Mucosa of descending colon (tissue), 3 donors: ENCODE measurements at regions not wholly inside any gene's neighbourhood (a gene's known extent, or its start where the extent isn't known, plus 50 kb on each side); places are given as distances from the start of the nearest gene placed in this dataset.

Source experiments
- ATAC-seq: fragments of 200-7000 bp; cut with Tn5 transposase; one replicate; pipeline ENCODE4 v1.9.1; 2020; ENCODE audit warnings: mild to moderate bottlenecking, moderate library complexity
- DNase-seq, 3 donors: peaks; one replicate each; pipeline ENCODE4 v3.0.0-alpha.2; 2020
- H3K36me3 ChIP-seq: fragments of 200-600 bp; one replicate; pipeline ENCODE4 v1.8.0; 2021; ENCODE audit warnings: low read depth, mild to moderate bottlenecking
- H3K4me1 ChIP-seq: fragments of 200-600 bp; one replicate; pipeline ENCODE4 v1.8.0; 2021; ENCODE audit warnings: low read depth, mild to moderate bottlenecking
- H3K4me3 ChIP-seq: fragments of 200-600 bp; one replicate; pipeline ENCODE4 v1.8.0; 2021; ENCODE audit warnings: mild to moderate bottlenecking
- H3K9me3 ChIP-seq: fragments of 200-600 bp; one replicate; pipeline ENCODE4 v1.8.0; 2021; ENCODE audit warnings: mild to moderate bottlenecking
- intact Hi-C, 2 donors: fragments of 100-400 bp; cut with DNase I in 1 of 2; cut with micrococcal nuclease in 1 of 2; formaldehyde crosslinking; loops; one replicate each; pipeline versions ENCODE4 v1.11.0 to v1.11.1; 2022; cut with DNase I, micrococcal nuclease
- TF ChIP-seq, protein P1 (sequence below): fragments of 200-600 bp; IDR thresholded peaks from one replicate; pipeline ENCODE4 v1.8.0; 2022; ENCODE audit warnings: antibody characterized with exemption, mild to moderate bottlenecking
- donor health status: DM: no; HTN: no; CAD: no; lungs with moderate emphysema.
- donor health status: DM: no; HTN: no; CAD: no.
- donor health status: DM: no; HTN: yes; CAD: no.

DNA sequence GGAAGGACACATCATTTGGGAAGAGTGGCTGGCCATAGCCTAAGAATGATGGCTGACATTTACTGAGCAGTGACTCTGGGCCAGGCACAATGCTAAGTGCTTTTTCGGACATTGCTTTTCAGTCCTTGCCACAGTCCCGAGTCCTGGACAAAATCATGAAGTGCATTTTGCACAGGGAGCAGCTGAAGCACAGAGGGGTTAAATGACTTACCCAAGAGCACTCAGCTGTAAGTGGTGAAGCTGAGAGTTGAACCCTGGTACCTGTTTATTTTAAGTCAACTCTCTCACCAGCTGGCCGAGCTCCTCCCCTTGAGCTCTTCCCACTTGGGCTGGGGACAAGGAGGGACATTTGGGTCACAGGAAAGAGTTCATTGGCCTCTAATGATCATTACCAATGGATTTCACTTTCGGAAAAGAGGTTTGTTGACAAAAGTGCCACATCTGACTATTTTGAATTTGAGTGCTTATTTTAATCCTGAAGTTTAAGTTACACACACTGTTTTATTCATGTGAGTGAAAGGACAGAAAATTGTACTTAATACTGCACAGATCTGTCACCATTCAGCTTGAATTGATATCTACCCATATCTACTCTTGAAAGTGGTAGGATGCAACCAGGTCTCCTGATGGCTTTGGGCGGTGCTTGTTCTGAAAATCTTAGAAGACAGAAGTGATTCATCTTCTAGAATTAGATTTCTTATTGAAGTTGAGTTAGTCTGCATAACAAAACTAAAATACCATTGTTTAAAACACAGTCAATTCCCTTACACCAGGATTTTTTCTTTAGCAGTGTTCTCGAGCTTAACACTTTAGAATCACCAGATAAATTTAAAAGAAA is 368.7 kb upstream of the PROK2 start:
- H3K4me3 ChIP-seq: no peak overlapping the region
- no peaks in the 10 kb centered on the region for H3K36me3 ChIP-seq
- TF ChIP-seq, protein P1, sequence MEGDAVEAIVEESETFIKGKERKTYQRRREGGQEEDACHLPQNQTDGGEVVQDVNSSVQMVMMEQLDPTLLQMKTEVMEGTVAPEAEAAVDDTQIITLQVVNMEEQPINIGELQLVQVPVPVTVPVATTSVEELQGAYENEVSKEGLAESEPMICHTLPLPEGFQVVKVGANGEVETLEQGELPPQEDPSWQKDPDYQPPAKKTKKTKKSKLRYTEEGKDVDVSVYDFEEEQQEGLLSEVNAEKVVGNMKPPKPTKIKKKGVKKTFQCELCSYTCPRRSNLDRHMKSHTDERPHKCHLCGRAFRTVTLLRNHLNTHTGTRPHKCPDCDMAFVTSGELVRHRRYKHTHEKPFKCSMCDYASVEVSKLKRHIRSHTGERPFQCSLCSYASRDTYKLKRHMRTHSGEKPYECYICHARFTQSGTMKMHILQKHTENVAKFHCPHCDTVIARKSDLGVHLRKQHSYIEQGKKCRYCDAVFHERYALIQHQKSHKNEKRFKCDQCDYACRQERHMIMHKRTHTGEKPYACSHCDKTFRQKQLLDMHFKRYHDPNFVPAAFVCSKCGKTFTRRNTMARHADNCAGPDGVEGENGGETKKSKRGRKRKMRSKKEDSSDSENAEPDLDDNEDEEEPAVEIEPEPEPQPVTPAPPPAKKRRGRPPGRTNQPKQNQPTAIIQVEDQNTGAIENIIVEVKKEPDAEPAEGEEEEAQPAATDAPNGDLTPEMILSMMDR: no peak
- H3K9me3 ChIP-seq: no peaks in the 10 kb centered on the region
- H3K4me1 ChIP-seq: peaks cover 36% of the 10 kb centered on the region
- DNase-seq (no peak), ATAC-seq (no peak)
- intact Hi-C loops: no loop called here

DNA sequence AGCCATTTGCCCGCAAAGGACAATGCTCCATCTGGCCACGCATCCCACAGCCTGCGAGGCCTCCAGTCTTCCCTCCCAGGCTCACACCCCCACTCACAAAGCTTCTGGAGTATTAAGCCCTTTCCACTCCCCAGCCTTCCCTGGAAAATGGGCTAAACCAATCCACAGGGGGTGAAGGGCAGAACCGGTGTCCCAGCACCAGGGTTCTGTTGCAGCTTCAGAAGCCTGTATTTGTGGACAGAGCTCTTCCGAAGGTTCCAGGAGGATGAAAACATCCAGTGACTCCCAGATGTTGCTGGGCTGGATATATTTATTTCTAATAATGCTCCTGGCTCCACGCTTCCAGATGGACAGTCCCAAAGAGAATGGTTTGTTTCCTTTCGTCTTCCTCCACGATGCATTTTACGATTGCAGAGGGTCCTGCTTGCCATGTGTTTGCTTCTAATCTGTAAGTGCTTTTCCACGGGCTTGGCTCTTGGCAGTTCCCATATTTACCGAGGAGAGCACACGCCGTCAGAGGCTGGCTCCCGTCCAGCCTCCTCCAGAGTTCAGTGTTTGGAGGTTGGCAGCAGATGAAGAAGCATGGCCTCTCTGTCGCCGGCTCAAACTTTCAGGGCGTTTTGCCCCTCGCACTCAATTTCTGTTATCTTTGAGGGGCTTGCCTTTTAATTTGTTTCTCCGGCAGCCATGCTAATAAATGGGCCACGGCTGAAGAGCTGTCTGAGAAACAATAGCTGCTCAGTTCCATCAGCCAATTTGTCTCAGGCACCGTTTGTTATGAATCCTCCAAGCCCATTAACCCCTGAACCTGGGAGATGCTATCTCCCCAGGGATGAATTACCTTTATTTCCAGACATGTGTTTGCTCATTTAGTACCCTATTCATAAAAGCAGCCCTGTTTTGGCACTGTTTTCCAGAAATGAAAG is 367.9 kb upstream of the PROK2 start:
- TF ChIP-seq, protein P1: no peak
- Histone ChIP-seq H3K36me3 (no peaks in the 10 kb centered on the region), H3K9me3 (no peaks in the 10 kb centered on the region), H3K4me1 (peaks cover 36% of the 10 kb centered on the region), H3K4me3 (no peak overlapping the region)
- ATAC-seq (peak; percentile 58), DNase-seq (peak; percentile 78 to 87 (median 82))
- intact Hi-C loops: no loop called here

DNA sequence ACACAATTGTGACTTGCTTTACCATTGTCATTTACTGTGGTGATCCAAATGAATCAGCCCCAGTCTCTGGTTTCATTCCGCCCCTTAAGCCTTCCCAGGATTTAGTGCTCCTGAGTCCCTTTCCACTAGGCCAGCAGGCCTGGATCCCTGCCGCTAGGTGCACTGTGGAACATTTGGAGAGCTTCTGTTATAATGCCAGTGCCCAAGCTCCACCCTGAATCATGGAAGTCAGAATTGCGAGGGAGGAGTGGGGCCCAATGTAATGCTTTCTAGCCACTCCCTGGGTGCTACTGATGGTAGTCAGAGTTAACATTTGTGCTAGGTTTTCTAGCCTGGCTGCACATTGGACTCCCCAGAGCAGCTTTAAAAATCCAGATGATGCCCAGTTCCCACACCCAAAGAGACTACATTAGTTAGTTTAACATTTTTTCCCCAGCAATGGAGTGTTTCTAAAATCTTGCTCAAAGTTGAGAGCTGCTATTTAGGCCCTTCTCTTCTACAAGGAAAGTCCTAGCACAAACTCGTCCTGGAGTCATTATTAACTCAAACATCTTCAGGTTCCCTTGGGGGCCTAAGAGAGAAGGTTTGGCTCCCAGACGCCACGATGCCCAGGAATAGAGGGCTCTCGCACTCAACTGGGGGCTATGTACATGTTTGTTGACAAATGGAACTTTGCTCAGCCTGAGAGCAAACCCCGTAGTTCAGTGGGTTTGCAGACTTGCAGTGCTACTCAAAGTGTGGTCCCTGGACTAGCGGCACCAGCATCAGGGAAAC is 366.7 kb upstream of the PROK2 start:
- peaks cover 36% of the 10 kb centered on the region for H3K4me1 ChIP-seq
- H3K9me3 ChIP-seq: no peaks in the 10 kb centered on the region
- TF ChIP-seq, protein P1: no peak
- peak in 2 of 3 donors; percentile 57 to 62 for DNase-seq
- intact Hi-C loops: no loop called here
- no peak overlapping the region for H3K4me3 ChIP-seq
- ATAC-seq: peak; percentile 69
- no peaks in the 10 kb centered on the region for H3K36me3 ChIP-seq

DNA sequence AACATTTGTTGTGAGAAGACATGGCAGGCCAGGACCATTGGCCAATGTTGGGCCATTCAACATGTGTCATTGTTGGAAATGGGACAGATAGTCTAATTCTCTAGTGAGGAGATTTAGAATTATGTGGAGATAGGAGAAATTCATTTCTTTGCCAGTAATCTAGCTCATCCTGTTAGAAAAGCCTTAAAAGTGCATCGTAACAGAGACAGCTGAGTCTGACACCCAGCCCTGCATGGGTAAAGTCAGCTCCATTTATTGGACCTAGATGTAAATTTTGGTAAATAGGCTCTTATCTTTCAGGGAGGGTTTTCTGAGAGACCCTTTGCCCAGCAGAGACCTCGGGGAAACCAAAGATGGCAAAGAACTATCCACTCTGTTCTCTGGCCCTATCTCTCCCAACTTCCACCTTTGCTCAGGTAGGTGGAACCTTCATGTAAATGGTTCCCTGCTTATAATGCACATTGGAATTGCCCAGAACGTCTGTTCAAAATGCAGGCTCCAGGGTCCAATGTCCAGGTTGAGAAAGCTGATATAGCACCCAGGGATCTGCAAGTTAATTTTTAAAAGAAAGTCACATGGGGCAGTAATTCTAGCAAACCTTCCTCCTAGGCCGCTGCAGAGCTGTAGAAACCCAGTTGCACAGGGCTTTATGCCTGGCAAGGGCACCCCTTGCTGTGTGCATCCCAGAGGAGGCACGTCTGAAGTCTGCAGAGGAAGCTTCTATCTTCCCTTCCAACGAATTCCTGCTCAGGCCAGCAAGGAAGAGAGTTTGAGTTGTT is 365.9 kb upstream of the PROK2 start:
- no peaks in the 10 kb centered on the region for H3K36me3 ChIP-seq
- intact Hi-C loops: no loop called here
- ATAC-seq: peak; percentile 82
- no peak overlapping the region for H3K4me3 ChIP-seq
- TF ChIP-seq, protein P1: no peak
- peak in 2 of 3 donors; percentile 65 to 86 for DNase-seq
- H3K9me3 ChIP-seq: no peaks in the 10 kb centered on the region
- H3K4me1 ChIP-seq: peaks cover 35% of the 10 kb centered on the region
